ENCODE measurements at regions not wholly inside any gene's neighbourhood (a gene's known extent, or its start where the extent isn't known, plus 50 kb on each side); places are given as distances from the start of the nearest gene placed in this dataset.

GRCh38 chr21:23026878-23027277, 2028.7 kb downstream of the NCAM2 start:
- H3K27me3 ChIP-seq, result no peaks in the 10 kb centered on the region
- no peaks in the 10 kb centered on the region for H3K9me3 ChIP-seq
- H3K4me1 ChIP-seq, result no peaks in the 10 kb centered on the region
- no peak overlapping the region for H3K4me3 ChIP-seq
- 85 to 91% methylated on average over 2 of the region's 2 CpGs for WGBS, 2 donors
- no peaks in the 10 kb centered on the region for H3K36me3 ChIP-seq
- no peak for TF ChIP-seq EP300 (IDR thresholded peaks at IDR 0.05)
- ATAC-seq (ENCODE audit: low FRiP score in 2 of 2), result no peak
- H3K27ac ChIP-seq, result no peak overlapping the region
- DNase-seq, result no peak

- no peaks in the 10 kb centered on the region for H3K9me3 ChIP-seq
- ATAC-seq (ENCODE audit: low FRiP score in 2 of 2) (no peak), DNase-seq (no peak)
- no peaks in the 10 kb centered on the region for H3K27me3 ChIP-seq
- H3K36me3 ChIP-seq, result no peaks in the 10 kb centered on the region
- TF ChIP-seq POLR2AphosphoS5 (IDR thresholded peaks at IDR 0.05) (no peak), POLR2A (IDR thresholded peaks at IDR 0.05) (no peak), EP300 (IDR thresholded peaks at IDR 0.05) (no peak)
- TF ChIP-seq, protein P1, sequence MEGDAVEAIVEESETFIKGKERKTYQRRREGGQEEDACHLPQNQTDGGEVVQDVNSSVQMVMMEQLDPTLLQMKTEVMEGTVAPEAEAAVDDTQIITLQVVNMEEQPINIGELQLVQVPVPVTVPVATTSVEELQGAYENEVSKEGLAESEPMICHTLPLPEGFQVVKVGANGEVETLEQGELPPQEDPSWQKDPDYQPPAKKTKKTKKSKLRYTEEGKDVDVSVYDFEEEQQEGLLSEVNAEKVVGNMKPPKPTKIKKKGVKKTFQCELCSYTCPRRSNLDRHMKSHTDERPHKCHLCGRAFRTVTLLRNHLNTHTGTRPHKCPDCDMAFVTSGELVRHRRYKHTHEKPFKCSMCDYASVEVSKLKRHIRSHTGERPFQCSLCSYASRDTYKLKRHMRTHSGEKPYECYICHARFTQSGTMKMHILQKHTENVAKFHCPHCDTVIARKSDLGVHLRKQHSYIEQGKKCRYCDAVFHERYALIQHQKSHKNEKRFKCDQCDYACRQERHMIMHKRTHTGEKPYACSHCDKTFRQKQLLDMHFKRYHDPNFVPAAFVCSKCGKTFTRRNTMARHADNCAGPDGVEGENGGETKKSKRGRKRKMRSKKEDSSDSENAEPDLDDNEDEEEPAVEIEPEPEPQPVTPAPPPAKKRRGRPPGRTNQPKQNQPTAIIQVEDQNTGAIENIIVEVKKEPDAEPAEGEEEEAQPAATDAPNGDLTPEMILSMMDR (IDR thresholded peaks at IDR 0.05), result no peak
- 37 to 84% methylated on average over 7 of the region's 7 CpGs for WGBS, 2 donors
- H3K4me1 ChIP-seq, result no peaks in the 10 kb centered on the region
- H3K27ac ChIP-seq, result no peak overlapping the region
- H3K4me3 ChIP-seq, result no peak overlapping the region
Observed at GRCh38 chr21:23039846-23040245, 2041.6 kb downstream of the NCAM2 start.

DNA sequence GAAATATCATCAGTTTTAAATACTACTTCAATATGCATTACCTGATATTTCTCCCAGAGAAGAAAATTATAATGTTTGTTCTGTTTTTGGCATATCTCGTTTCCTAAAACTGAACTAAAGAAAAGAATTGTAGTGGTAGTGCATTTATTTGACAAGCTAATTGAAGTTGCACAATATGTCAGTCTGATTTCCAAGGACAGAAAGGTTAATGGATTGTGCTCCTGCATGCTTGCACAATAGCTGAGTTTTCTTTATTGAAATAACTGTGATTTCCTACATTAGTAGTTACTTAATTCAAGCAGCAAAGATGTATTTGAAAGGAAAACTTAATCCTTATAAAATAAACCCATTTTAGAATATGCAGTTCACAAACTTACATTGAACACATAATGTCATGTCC, 2047.7 kb downstream of the NCAM2 start:
- Histone ChIP-seq H3K4me1 (no peaks in the 10 kb centered on the region), H3K4me3 (no peak overlapping the region), H3K27ac (no peak overlapping the region), H3K9me3 (no peaks in the 10 kb centered on the region), H3K36me3 (no peaks in the 10 kb centered on the region), H3K27me3 (no peaks in the 10 kb centered on the region)
- WGBS, 2 donors, result 39 to 48% methylated on average over 1 of the region's 1 CpG
- TF ChIP-seq POLR2AphosphoS5 (IDR thresholded peaks at IDR 0.05), result no peak
- TF ChIP-seq, protein P1 (IDR thresholded peaks at IDR 0.05), result no peak
- no peak for TF ChIP-seq EP300 (IDR thresholded peaks at IDR 0.05)
- TF ChIP-seq POLR2A (IDR thresholded peaks at IDR 0.05), result no peak
- DNase-seq, result no peak
- ATAC-seq (ENCODE audit: low FRiP score in 2 of 2), result no peak

GRCh38 chr21:23067672-23068071, 2069.5 kb downstream of the NCAM2 start:
- Histone ChIP-seq H3K4me1 (no peaks in the 10 kb centered on the region), H3K27me3 (no peaks in the 10 kb centered on the region), H3K36me3 (no peaks in the 10 kb centered on the region), H3K27ac (no peak overlapping the region), H3K9me3 (peaks cover 0 to 1% (median 0%) of the 10 kb centered on the region in 4 donors), H3K4me3 (no peak overlapping the region)
- ATAC-seq (ENCODE audit: low FRiP score in 2 of 2), result no peak
- DNase-seq, result no peak
- no peak for TF ChIP-seq POLR2A (IDR thresholded peaks at IDR 0.05)
- no peak for TF ChIP-seq POLR2AphosphoS5 (IDR thresholded peaks at IDR 0.05)
- no peak for TF ChIP-seq EP300 (IDR thresholded peaks at IDR 0.05)
- TF ChIP-seq, protein P1 (IDR thresholded peaks at IDR 0.05), result no peak
- 0% methylated on average over 2 of the region's 2 CpGs for WGBS, 2 donors

DNA sequence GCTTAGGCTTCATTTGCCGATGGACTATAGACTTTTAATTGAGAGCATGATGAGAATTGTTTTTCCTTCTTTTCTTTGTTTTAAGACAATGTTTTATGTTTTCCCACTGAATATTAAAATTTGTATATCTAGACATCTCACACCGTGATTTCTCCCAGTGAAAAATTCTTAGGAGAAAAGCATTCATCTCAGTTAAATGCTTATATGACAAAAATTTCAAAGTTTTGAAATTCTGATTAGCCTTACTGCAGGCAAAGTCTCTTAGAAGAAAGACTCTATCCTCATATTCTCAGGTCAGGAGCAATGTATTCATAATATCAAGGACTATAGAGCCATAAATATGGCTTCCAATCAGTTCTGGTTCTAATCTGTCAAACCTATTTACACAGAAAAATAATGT, 2085.0 kb downstream of the NCAM2 start:
- H3K27ac ChIP-seq, result no peak overlapping the region
- no peak overlapping the region for H3K4me3 ChIP-seq
- no peaks in the 10 kb centered on the region for H3K36me3 ChIP-seq
- TF ChIP-seq POLR2AphosphoS5 (IDR thresholded peaks at IDR 0.05), result no peak
- TF ChIP-seq, protein P1 (IDR thresholded peaks at IDR 0.05), result no peak
- no peak for TF ChIP-seq EP300 (IDR thresholded peaks at IDR 0.05)
- TF ChIP-seq POLR2A (IDR thresholded peaks at IDR 0.05), result no peak
- no peak for DNase-seq
- 65 to 89% methylated on average over 2 of the region's 2 CpGs for WGBS, 2 donors
- no peak for ATAC-seq (ENCODE audit: low FRiP score in 2 of 2)
- H3K27me3 ChIP-seq, result no peaks in the 10 kb centered on the region
- H3K4me1 ChIP-seq, result no peaks in the 10 kb centered on the region
- no peaks in the 10 kb centered on the region for H3K9me3 ChIP-seq

Data from upper lobe of left lung (tissue), 6 donors.